Natural killer cell treated with Interleukin-12 subunit alpha and Interleukin-12 subunit beta and Interleukin-15 and Interleukin-18, amount 100 ng/mL, for 72 hours (primary cell): ENCODE measurements at regions not wholly inside any gene's neighbourhood (a gene's known extent, or its start where the extent isn't known, plus 50 kb on each side); places are given as distances from the start of the nearest gene placed in this dataset.

Experiments
- ATAC-seq, 2 donors: fragments of 150-1000 bp; cut with Tn5 transposase in 1 of 2; sonication (Bioruptor Pico), chemical (Tn5 transposase) in 1 of 2; 2 replicates each; pipeline ENCODE4 v1.10.0; 2021
- DNase-seq: peaks from one replicate; pipeline ENCODE4 v3.0.0; 2022; ENCODE audit warnings: low spot score
- H3K27ac Mint-ChIP-seq, 2 donors: 1 replicate in 1 of 2; 2 replicates in 1 of 2; pipeline ENCODE4 v1.8.0; 2022; ENCODE audit warnings: mixed read lengths in 2 of 2, mild to moderate bottlenecking in 1 of 2, moderate library complexity in 1 of 2
- H3K27me3 Mint-ChIP-seq, 2 donors: 1 replicate in 1 of 2; 2 replicates in 1 of 2; pipeline ENCODE4 v1.8.0; 2022; ENCODE audit warnings: mixed read lengths in 2 of 2
- H3K36me3 Mint-ChIP-seq: one replicate; pipeline ENCODE4 v1.8.0; 2022; ENCODE audit warnings: mixed read lengths
- H3K4me1 Mint-ChIP-seq, 2 donors: 1 replicate in 1 of 2; 2 replicates in 1 of 2; pipeline ENCODE4 v1.8.0; 2022; ENCODE audit warnings: low read depth in 2 of 2, mixed read lengths in 2 of 2, mild to moderate bottlenecking in 1 of 2
- H3K4me3 Mint-ChIP-seq: one replicate; pipeline ENCODE4 v1.8.0; 2022; ENCODE audit warnings: mixed read lengths
- H3K9me3 Mint-ChIP-seq: 2 replicates; pipeline ENCODE4 v1.8.0; 2022; ENCODE audit warnings: mixed read lengths

DNA sequence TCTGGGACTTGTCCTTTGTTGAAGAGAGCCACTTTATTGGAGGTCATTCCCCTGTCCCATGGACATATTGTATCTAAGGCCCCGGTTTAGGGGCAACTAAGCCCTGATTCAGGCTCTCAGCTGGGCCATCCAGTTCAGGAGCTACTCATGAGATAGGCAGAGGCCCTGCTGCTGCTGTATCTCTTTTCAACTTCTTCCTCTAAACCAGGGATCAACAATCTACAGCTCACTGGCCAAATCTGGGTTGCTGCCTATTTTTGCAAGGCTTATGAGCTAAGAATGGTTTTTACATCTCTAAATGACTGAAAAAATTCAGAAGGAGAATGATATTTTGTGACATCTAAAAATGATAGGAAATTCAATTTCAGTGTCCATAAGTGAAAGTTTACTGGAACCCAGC, 166.8 kb upstream of the GLI3 start:
- H3K4me3 Mint-ChIP-seq, result no peak overlapping the region
- H3K9me3 Mint-ChIP-seq, result no peaks in the 10 kb centered on the region
- H3K4me1 Mint-ChIP-seq, result no peaks in the 10 kb centered on the region
- H3K27me3 Mint-ChIP-seq, result peaks cover 0 to under 1% of the 10 kb centered on the region in 2 donors
- no peak overlapping the region for H3K27ac Mint-ChIP-seq
- no peaks in the 10 kb centered on the region for H3K36me3 Mint-ChIP-seq
- ATAC-seq, result no peak
- DNase-seq, result no peak

DNA sequence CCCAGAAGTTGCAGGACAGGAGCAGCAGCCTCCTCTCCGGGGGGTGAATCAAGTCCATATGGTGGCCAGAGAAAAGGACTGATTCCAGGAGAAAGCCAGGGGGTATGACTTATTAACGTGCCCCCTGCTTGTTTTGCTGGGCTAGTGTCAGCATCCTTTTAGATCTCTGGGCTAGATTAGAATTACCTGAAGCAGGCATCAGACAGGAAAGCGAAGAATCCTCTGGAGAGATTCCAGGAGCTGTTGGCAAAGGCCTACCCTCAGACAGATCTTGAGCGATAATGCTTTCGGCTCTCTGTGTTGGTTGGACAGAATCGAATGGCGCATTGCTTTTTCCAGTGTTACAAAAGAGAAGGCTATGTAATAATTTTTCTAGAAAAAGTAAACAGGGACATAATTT, 164.0 kb upstream of the GLI3 start:
- Mint-ChIP-seq H3K9me3 (no peaks in the 10 kb centered on the region), H3K27ac (no peak overlapping the region), H3K4me3 (no peak overlapping the region), H3K36me3 (no peaks in the 10 kb centered on the region), H3K4me1 (no peaks in the 10 kb centered on the region), H3K27me3 (peaks cover 0 to 3% of the 10 kb centered on the region in 2 donors)
- DNase-seq (no peak), ATAC-seq (no peak)

DNA sequence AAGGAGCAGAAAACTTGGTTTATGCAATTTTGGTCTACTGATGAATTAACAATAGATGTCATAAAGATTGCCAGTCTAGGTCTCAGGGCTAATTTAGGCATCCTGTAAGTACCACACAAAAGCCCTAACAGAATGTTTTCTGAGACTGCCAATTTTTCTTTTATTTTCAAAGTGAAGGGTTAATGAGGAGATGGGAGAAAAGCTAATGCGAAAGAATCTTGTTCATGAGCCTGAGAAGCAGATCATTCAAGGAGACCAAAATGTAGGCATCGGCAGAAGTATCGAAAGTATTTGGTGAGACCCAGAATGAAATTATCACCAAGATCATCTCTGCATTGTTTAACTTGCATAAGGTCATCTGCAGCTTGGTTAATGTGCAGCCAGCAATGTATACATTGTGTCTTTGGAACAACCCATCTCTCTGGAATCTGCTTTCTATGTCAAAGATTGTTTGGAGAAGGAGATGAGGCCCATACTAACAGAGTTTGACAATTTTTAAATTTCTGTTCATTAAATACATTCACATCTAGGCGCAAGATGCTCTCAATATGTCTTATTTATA, 163.3 kb upstream of the GLI3 start:
- Mint-ChIP-seq H3K27me3 (peaks cover 0 to 3% of the 10 kb centered on the region in 2 donors), H3K36me3 (no peaks in the 10 kb centered on the region)

DNA sequence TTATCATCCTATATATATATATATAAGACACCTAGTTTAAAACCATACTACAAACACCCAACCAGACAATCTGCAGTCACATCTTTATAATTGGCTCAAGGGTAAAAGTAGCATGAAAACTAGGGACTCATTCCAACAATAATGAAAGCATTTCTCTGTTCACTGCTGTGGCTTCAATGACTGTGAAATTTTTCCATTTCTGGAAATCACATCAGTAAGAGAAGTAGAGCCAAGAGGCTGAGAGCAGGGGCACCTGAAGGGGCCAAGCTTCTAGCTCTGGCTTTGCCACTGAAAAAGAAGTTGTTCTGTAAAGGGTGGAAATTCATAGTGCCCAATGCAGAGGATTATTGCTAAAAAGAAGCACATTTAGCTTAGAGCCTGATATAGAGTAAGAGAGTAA, 158.6 kb upstream of the GLI3 start:
- H3K36me3 Mint-ChIP-seq, result no peaks in the 10 kb centered on the region
- ATAC-seq (no peak), DNase-seq (no peak)
- peaks cover 0 to 12% of the 10 kb centered on the region in 2 donors for H3K27me3 Mint-ChIP-seq
- no peak overlapping the region for H3K4me3 Mint-ChIP-seq
- H3K27ac Mint-ChIP-seq, result no peak overlapping the region
- H3K9me3 Mint-ChIP-seq, result no peaks in the 10 kb centered on the region
- no peaks in the 10 kb centered on the region for H3K4me1 Mint-ChIP-seq

More for the DNA sequence above, 163.3 kb upstream of the GLI3 start:
- ATAC-seq (no peak), DNase-seq (no peak)
- Mint-ChIP-seq H3K4me1 (no peaks in the 10 kb centered on the region), H3K9me3 (no peaks in the 10 kb centered on the region), H3K4me3 (no peak overlapping the region), H3K27ac (no peak overlapping the region)

DNA sequence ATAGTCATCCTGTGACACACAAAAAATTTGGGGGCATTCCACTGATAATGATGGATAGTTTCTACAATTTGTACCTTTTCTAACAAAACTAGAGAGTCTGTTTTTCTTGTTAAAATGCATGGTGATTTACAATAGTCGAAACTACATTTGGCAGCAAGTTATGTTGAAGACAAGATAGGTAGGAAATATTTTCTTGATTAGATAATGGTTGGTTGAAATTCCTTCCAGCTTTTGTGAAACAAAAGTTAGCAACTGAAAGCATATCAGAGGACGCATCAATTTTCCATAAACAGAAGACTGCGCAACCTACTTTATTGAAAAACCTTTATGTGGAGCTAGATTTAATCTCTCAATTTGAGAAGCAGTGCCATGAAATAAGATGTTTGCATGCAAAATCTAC, 155.8 kb upstream of the GLI3 start:
- ATAC-seq (no peak), DNase-seq (no peak)
- Mint-ChIP-seq H3K4me1 (no peaks in the 10 kb centered on the region), H3K4me3 (no peak overlapping the region), H3K36me3 (no peaks in the 10 kb centered on the region), H3K9me3 (no peaks in the 10 kb centered on the region), H3K27me3 (peaks cover 0 to 9% of the 10 kb centered on the region in 2 donors), H3K27ac (no peak overlapping the region)

DNA sequence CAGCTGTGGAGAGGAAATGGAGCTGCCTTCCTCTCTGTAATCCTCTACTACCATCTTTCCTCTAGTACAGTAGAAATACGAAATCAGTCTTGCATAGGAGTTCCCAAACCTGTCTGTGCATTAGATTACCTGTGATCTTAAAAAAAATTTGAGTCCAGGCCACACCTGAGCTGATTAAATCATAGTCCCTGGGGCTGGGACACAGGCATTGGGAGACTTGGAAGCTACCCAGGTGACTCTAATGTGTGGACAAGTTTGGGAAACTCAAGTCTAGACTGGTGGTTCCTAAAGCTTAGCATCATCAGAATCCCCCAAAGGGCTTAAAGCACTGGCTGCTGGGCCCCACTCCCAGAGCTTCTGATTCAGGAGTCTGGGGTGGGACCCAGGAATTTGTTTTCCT, 152.7 kb upstream of the GLI3 start:
- DNase-seq (no peak), ATAC-seq (no peak)
- Mint-ChIP-seq H3K27ac (no peak overlapping the region), H3K4me3 (no peak overlapping the region), H3K36me3 (no peaks in the 10 kb centered on the region), H3K27me3 (peaks cover 0 to 5% of the 10 kb centered on the region in 2 donors), H3K9me3 (no peaks in the 10 kb centered on the region), H3K4me1 (no peaks in the 10 kb centered on the region)

DNA sequence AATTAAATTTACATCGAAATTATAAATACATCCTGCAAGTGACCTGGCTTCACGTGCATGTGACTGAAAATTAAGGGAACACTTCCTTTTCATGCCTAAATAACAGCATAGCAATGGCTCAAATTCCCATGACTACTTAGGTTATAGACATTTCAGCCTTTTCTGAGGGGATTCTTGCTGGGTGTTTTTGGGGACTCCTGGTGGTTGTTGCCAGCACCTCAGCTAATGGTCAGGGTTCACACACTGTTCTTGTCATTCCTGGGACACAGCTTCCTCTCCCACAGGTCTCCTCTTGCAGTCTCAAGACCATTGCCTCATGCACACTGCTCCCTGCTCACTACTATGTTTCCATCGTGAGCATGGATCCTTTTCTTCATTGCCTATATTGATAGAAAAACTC, 148.9 kb upstream of the GLI3 start:
- ATAC-seq (no peak), DNase-seq (no peak)
- Mint-ChIP-seq H3K27me3 (no peaks in the 10 kb centered on the region), H3K4me1 (no peaks in the 10 kb centered on the region), H3K27ac (no peak overlapping the region), H3K4me3 (no peak overlapping the region), H3K9me3 (no peaks in the 10 kb centered on the region), H3K36me3 (no peaks in the 10 kb centered on the region)

DNA sequence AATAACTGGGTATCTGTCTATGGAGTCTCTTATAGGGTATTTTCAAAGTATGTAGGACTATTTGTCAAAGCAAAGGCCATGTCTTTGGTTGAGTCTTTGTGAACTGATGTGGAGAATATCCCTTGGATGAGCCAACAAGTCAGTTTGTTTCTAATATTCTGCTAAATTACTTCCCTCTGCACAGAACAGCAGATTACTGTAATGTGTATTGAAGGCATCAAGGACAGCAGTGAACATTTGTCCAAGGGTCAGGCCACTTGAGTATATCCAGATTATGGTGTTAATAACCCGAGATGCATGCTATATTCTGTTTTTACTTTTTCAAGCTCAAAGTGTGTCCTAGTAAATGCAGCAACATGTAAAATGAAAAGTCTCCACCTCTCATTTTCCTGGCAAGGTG, 144.2 kb upstream of the GLI3 start:
- Mint-ChIP-seq H3K27ac (no peak overlapping the region), H3K9me3 (peaks cover 2% of the 10 kb centered on the region), H3K27me3 (peaks cover 0 to 3% of the 10 kb centered on the region in 2 donors), H3K4me3 (no peak overlapping the region), H3K36me3 (no peaks in the 10 kb centered on the region), H3K4me1 (no peaks in the 10 kb centered on the region)
- no peak for ATAC-seq
- DNase-seq, result no peak

DNA sequence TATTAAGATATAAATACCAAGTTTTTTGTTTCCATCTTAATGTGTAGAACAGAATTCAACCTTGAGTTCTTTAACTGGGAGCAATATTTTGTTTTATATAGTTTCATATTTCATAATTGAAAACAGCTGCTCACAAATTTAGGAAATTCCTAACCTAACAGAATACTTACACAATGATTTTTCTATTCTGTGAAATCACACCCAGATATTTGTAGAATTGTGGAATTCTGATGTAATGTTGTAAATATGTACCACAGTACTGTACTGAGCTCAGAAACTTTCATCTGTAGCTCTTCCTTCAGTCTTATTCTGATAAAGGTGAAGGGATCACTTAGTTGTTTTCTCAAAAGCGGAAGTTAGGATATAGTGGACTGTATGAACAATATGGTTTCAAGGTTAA, 143.4 kb upstream of the GLI3 start:
- DNase-seq, result no peak
- Mint-ChIP-seq H3K27ac (no peak overlapping the region), H3K4me3 (no peak overlapping the region), H3K36me3 (no peaks in the 10 kb centered on the region), H3K27me3 (peaks cover 0 to 3% of the 10 kb centered on the region in 2 donors), H3K9me3 (peaks cover 2% of the 10 kb centered on the region), H3K4me1 (no peaks in the 10 kb centered on the region)
- no peak for ATAC-seq

DNA sequence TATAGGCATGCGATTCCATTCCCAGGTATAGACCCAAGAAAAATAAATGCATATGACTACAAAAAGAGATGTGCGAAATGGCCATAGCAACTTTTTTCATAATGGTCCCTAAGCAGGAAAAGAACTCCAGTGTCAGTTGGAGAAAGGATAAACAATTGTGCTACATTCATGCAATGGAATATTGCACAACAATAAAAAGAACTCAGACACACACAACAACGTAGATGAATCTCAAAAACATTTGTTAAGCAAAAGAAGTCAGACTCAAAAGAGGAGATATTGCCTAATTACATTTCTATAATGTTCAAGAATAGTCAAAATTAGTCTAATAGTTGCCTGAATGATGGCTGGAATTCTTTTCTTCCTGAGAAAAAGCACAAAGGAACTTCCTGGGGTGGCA, 141.1 kb upstream of the GLI3 start:
- ATAC-seq (no peak), DNase-seq (no peak)
- H3K27ac Mint-ChIP-seq, result no peak overlapping the region
- no peaks in the 10 kb centered on the region for H3K36me3 Mint-ChIP-seq
- H3K27me3 Mint-ChIP-seq, result peaks cover 0 to 5% of the 10 kb centered on the region in 2 donors
- peaks cover 2% of the 10 kb centered on the region for H3K9me3 Mint-ChIP-seq
- H3K4me1 Mint-ChIP-seq, result no peaks in the 10 kb centered on the region
- H3K4me3 Mint-ChIP-seq, result no peak overlapping the region

DNA sequence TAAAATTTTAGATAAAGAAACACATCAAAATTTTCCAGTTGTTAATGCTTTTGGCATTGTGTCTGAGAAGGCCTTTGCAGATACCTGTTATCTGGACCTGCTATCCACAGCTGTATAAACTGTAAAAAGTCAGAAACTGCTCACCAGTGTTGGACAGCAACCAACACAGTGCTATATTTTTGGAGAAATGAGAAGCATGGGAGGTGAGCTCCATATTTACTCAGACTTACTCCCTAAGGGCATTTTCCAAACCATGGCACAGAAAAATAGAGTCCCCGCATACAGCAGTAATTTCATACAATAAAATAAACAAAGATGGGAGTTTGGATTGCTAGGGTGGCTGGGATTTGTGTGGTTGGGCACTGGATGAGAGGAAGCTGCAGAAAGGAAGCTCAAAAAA, 136.3 kb upstream of the GLI3 start:
- H3K36me3 Mint-ChIP-seq, result peaks cover 9% of the 10 kb centered on the region

DNA sequence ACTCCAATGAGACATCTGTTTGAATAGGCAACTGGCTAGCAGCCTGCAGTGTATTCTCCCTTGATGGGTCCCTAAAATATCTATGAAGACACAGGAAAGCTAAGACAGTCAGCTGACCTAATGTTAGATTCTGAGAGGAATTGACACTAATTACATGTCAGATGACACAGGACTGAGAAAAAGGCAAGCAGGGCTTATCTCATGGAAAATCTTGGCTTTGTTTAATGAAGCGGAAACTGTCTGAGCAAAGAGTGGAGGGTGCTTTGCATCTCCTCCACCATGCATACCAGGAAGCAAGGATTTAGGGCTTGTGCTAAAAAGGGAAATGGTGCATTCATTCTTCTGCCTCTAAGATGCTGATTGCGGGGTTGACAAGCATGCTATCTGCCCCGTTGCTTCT, 135.5 kb upstream of the GLI3 start:
- Mint-ChIP-seq H3K9me3 (peaks cover 9% of the 10 kb centered on the region), H3K36me3 (peaks cover 11% of the 10 kb centered on the region), H3K4me1 (no peaks in the 10 kb centered on the region), H3K27ac (no peak overlapping the region), H3K27me3 (peaks cover 0 to 9% of the 10 kb centered on the region in 2 donors), H3K4me3 (no peak overlapping the region)
- DNase-seq, result no peak
- no peak for ATAC-seq

More for the DNA sequence above, 136.3 kb upstream of the GLI3 start:
- peaks cover 0 to 9% of the 10 kb centered on the region in 2 donors for H3K27me3 Mint-ChIP-seq
- H3K4me1 Mint-ChIP-seq, result no peaks in the 10 kb centered on the region
- H3K4me3 Mint-ChIP-seq, result no peak overlapping the region
- H3K9me3 Mint-ChIP-seq, result peaks cover 8% of the 10 kb centered on the region
- DNase-seq, result no peak
- H3K27ac Mint-ChIP-seq, result no peak overlapping the region
- ATAC-seq, result no peak

DNA sequence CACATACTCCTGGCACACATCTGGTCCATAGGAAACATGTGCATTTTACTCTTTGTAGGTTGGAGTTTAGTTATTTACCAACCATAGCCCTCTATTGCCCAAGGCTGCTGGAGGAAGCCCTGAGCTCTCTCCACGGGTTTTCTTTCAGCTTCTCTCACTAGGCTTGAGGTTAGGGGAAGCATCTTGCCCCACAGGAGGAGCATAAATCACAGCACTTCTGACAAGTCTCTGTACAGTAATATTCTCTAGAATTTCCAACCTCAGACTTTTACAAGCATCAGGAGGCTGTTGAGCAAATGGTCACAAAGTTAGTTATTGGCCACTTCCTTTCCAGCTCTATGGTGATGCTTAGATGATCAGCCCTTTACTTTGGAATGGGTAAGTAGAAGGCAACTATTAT, 122.9 kb upstream of the GLI3 start:
- peaks cover 1% of the 10 kb centered on the region for H3K36me3 Mint-ChIP-seq
- no peak overlapping the region for H3K27ac Mint-ChIP-seq
- no peaks in the 10 kb centered on the region for H3K27me3 Mint-ChIP-seq
- H3K4me3 Mint-ChIP-seq, result no peak overlapping the region
- DNase-seq, result no peak
- H3K9me3 Mint-ChIP-seq, result peaks cover 3% of the 10 kb centered on the region
- ATAC-seq, result no peak
- H3K4me1 Mint-ChIP-seq, result no peaks in the 10 kb centered on the region

DNA sequence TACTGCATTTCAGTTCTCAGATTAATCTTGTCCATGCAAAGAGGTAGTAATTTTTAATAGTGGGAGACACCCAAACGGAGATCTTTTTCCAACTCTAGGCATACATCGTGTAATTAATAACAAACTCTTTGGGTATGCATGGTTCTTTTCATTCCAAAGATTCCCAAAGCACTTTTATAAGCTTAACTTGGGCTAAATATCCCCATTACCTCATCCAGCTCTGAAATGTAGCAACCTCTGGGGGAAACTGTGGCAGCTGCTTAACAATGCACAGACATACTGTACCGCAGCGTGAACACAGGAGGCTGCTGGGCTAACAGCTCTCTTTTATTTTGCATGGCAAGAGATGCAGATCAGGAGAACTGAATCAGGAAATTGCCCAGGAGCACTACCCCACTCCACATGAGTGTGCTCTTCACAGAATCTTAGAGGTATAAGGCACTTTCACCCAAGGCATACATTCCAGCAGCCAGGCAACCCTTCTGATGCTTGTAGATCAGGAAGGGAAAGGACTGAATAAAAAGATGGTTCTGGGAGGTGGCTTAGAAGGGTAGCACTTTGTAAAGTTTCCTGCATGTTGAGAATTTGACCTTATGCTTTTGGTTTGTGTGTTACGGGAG, 114.4 kb upstream of the GLI3 start:
- Mint-ChIP-seq H3K27me3 (peaks cover 0 to 9% of the 10 kb centered on the region in 2 donors), H3K27ac (no peak overlapping the region), H3K36me3 (no peaks in the 10 kb centered on the region), H3K4me3 (no peak overlapping the region), H3K4me1 (no peaks in the 10 kb centered on the region), H3K9me3 (no peaks in the 10 kb centered on the region)
- DNase-seq (no peak), ATAC-seq (no peak)

DNA sequence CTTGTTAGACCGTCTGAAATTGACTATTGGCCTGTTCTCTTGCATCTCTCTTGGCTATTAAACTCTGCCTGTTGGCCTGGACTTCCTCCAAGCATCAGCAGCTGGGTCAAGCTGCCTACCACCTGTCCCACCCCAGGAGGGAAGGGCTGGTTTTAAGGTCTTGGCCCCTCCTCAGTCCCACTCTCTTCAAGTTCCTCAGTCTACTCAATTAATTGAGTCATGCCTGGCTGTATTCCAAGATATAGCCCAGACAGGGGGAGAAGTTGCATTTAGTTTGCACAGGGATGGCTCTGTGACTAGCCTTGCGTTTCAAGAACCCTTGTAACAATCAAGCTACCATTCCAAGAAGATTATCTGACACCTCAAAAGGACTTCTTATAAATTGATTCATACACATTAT, 113.8 kb upstream of the GLI3 start:
- no peak for ATAC-seq
- no peaks in the 10 kb centered on the region for H3K9me3 Mint-ChIP-seq
- no peaks in the 10 kb centered on the region for H3K36me3 Mint-ChIP-seq

More for the DNA sequence above, 113.8 kb upstream of the GLI3 start:
- H3K4me3 Mint-ChIP-seq, result no peak overlapping the region
- H3K4me1 Mint-ChIP-seq, result no peaks in the 10 kb centered on the region
- H3K27ac Mint-ChIP-seq, result no peak overlapping the region
- peaks cover 0 to 10% of the 10 kb centered on the region in 2 donors for H3K27me3 Mint-ChIP-seq
- DNase-seq, result no peak
